Myocyte (in vitro differentiated cells): ENCODE measurements at regions not wholly inside any gene's neighbourhood (a gene's known extent, or its start where the extent isn't known, plus 50 kb on each side); places are given as distances from the start of the nearest gene placed in this dataset.
A peak's percentile ranks its signal among the peaks of the same experiment; 100 is the strongest.

ENCODE experiments used
- DNase-seq: peaks from one replicate; pipeline ENCODE4 v3.0.0-alpha.2; 2012; ENCODE audit warnings: low read depth

- DNase-seq = no peak
Observed at GRCh38 chr12:92650228-92650822, 52.5 kb upstream of the PLEKHG7 start.

- peak; percentile 96 for DNase-seq
Observed at GRCh38 chr12:92649511-92650227, 53.1 kb upstream of the PLEKHG7 start.

- no peak for DNase-seq
Observed at GRCh38 chr12:92648242-92649031, 54.4 kb upstream of the PLEKHG7 start.

- no peak for DNase-seq
Observed at GRCh38 chr12:92641291-92641690, 61.5 kb upstream of the PLEKHG7 start.

- DNase-seq = no peak
Observed at GRCh38 chr12:92640691-92641090, 62.1 kb upstream of the PLEKHG7 start.

GRCh38 chr12:92639017-92639416, 63.8 kb upstream of the PLEKHG7 start:
- no peak for DNase-seq

GRCh38 chr12:92634730-92635129, 68.1 kb upstream of the PLEKHG7 start:
- peak; percentile 63 for DNase-seq

GRCh38 chr12:92634202-92634601, 68.6 kb upstream of the PLEKHG7 start:
- no peak for DNase-seq

GRCh38 chr12:92630968-92631367, 71.8 kb upstream of the PLEKHG7 start:
- no peak for DNase-seq

GRCh38 chr12:92629349-92630065, 73.3 kb upstream of the PLEKHG7 start:
- DNase-seq = peak; percentile 63

GRCh38 chr12:92628476-92628875, 74.3 kb upstream of the PLEKHG7 start:
- DNase-seq = no peak

GRCh38 chr12:92627511-92627910, 75.3 kb upstream of the PLEKHG7 start:
- no peak for DNase-seq

GRCh38 chr12:92625639-92626310, 77.0 kb upstream of the PLEKHG7 start:
- DNase-seq = no peak

GRCh38 chr12:92624236-92624635, 78.6 kb upstream of the PLEKHG7 start:
- DNase-seq = peak; percentile 75

GRCh38 chr12:92623386-92623785, 79.4 kb upstream of the PLEKHG7 start:
- DNase-seq = no peak

GRCh38 chr12:92621833-92622232, 81.0 kb upstream of the PLEKHG7 start:
- peak; percentile 76 for DNase-seq

- no peak for DNase-seq
Observed at GRCh38 chr12:92621312-92621711, 81.5 kb upstream of the PLEKHG7 start.

GRCh38 chr12:92619730-92620684, 82.8 kb upstream of the PLEKHG7 start:
- peak; percentile 84 for DNase-seq

- DNase-seq = peak; percentile 88
Observed at GRCh38 chr12:92619026-92619425, 83.8 kb upstream of the PLEKHG7 start.

- no peak for DNase-seq
Observed at GRCh38 chr12:92615703-92616102, 87.1 kb upstream of the PLEKHG7 start.
